ENCODE measurements at regions not wholly inside any gene's neighbourhood (a gene's known extent, or its start where the extent isn't known, plus 50 kb on each side); places are given as distances from the start of the nearest gene placed in this dataset.
"Not testable (repeated sequence)": the region's sequence is repeated elsewhere in the genome, so short reads cannot be mapped to it uniquely, and the experiment has no call there.

DNA sequence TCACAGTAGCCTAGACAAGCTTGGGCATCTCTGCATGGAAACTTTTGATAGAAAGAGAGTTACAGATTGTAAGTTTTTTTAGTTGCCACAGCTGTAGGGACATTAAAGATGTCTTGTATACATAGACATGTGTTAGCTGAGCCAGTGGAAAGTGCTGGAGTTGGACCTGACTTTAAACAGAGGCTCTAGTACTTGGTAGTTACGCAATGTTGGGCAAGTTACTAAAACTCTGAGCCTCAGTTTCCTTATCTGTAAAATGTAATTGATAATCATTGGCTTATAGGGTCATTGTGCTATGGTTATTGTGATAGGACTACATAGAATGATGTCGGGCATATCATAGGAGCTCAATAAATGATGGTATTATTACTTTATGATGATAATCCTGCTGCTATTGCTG lies 225.8 kb upstream of the CPHXL start:
- H3K9me2 ChIP-seq (replicated peaks; ENCODE audit: insufficient read depth, low read length) = no peaks in the 10 kb centered on the region
- H3K27me3 ChIP-seq (ENCODE audit: low read length) = no peaks in the 10 kb centered on the region
- no peak overlapping the region for H3K27ac ChIP-seq (ENCODE audit: low read length)
- no peaks in the 10 kb centered on the region for H4K20me1 ChIP-seq (ENCODE audit: insufficient read depth, low read depth, low read length)
- H3K4me2 ChIP-seq (ENCODE audit: low read depth, low read length, poor library complexity, severe bottlenecking) = no peak overlapping the region
- H3K9ac ChIP-seq (ENCODE audit: low read length) = no peak overlapping the region
- DNase-seq = no peak
- no peak overlapping the region for H3K4me3 ChIP-seq (ENCODE audit: low read length)
- no peak overlapping the region for H2AFZ ChIP-seq (ENCODE audit: low read length)
- no peaks in the 10 kb centered on the region for H3K36me3 ChIP-seq (ENCODE audit: insufficient read depth, low read length)
- no peaks in the 10 kb centered on the region for H3K4me1 ChIP-seq (ENCODE audit: low read length)
- H3K9me3 ChIP-seq (ENCODE audit: low read length) = no peaks in the 10 kb centered on the region
- no peaks in the 10 kb centered on the region for H3K79me2 ChIP-seq (ENCODE audit: low read length)

DNA sequence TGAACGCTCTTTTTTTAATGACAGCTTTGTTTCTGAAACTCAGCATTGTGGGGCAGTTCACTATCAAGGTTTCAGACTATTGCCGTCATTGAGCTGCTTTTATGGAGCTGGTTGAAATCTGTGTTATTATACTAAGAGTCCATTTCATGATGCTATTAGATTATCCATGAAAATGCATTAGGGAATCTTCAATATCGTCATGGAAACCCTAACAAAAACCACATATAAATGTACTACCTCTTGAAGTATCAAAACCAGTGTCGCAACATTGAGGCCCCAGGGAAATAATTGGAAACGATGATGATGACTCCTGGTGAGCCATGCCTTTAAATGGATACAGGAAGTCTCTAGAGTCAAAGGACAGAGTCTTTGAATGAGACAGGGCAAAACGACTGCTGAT lies 231.6 kb upstream of the CPHXL start:
- H3K4me1 ChIP-seq (ENCODE audit: low read length) = no peaks in the 10 kb centered on the region
- H3K79me2 ChIP-seq (ENCODE audit: low read length) = no peaks in the 10 kb centered on the region
- no peak overlapping the region for H3K4me3 ChIP-seq (ENCODE audit: low read length)
- no peak overlapping the region for H2AFZ ChIP-seq (ENCODE audit: low read length)
- no peak overlapping the region for H3K9ac ChIP-seq (ENCODE audit: low read length)
- H3K36me3 ChIP-seq (ENCODE audit: insufficient read depth, low read length) = no peaks in the 10 kb centered on the region
- H4K20me1 ChIP-seq (ENCODE audit: insufficient read depth, low read depth, low read length) = no peaks in the 10 kb centered on the region
- H3K9me3 ChIP-seq (ENCODE audit: low read length) = no peaks in the 10 kb centered on the region
- no peak overlapping the region for H3K27ac ChIP-seq (ENCODE audit: low read length)
- no peak for DNase-seq
- no peaks in the 10 kb centered on the region for H3K27me3 ChIP-seq (ENCODE audit: low read length)
- no peak overlapping the region for H3K4me2 ChIP-seq (ENCODE audit: low read depth, low read length, poor library complexity, severe bottlenecking)
- no peaks in the 10 kb centered on the region for H3K9me2 ChIP-seq (replicated peaks; ENCODE audit: insufficient read depth, low read length)

DNA sequence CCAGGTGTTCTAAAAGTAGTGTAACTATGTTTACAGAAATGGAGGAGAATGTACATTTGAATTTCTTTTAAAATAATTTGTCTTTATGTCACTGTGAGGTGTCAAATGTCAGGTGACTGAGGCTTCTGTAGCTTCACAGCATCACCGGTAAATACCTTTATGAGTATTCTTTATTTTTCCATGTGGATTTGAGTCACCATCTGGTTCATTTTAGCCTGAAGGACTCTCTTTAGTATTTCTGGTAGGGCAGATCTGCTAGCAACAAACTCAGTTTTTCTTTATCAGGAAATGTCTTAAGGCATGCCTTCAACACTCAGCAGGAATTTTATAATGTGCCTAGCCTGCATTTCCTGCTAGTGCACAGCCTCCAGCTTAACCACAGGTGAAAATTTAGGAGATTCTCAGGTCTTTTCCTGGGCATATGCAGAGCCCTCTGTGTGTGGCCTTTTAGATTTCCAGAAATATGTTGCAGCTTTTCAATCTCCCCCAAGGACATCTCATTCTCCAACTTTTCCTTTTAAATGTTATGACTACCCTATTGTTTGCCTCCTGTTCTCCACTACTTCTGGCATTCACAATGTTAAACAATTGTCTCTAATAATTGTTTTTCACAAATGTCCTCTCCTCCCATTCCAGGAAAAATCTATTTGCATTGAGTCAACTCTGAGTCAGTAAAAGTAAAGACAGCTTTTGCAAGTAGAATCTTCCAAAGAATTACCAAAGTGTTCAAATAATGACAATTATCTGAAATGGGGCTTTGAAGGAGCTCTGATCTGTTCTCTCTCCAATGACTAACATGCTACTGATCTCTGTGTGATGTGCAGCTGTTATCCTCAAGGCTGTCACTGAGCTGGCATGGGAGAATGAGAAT lies 239.4 kb upstream of the CPHXL start:
- Histone ChIP-seq H3K79me2 (ENCODE audit: low read length) (no peaks in the 10 kb centered on the region), H3K9me3 (ENCODE audit: low read length) (no peaks in the 10 kb centered on the region), H3K4me3 (ENCODE audit: low read length) (no peak overlapping the region), H2AFZ (ENCODE audit: low read length) (no peak overlapping the region), H3K36me3 (ENCODE audit: insufficient read depth, low read length) (no peaks in the 10 kb centered on the region), H3K4me2 (ENCODE audit: low read depth, low read length, poor library complexity, severe bottlenecking) (no peak overlapping the region), H3K27me3 (ENCODE audit: low read length) (no peaks in the 10 kb centered on the region), H3K9ac (ENCODE audit: low read length) (no peak overlapping the region), H4K20me1 (ENCODE audit: insufficient read depth, low read depth, low read length) (no peaks in the 10 kb centered on the region), H3K27ac (ENCODE audit: low read length) (no peak overlapping the region), H3K9me2 (replicated peaks; ENCODE audit: insufficient read depth, low read length) (no peaks in the 10 kb centered on the region), H3K4me1 (ENCODE audit: low read length) (no peaks in the 10 kb centered on the region)
- DNase-seq = no peak

- H3K4me3 ChIP-seq (ENCODE audit: low read length); H3K27ac ChIP-seq (ENCODE audit: low read length); DNase-seq; H3K9ac ChIP-seq (ENCODE audit: low read length); H3K4me1 ChIP-seq (ENCODE audit: low read length); H3K36me3 ChIP-seq (ENCODE audit: insufficient read depth, low read length); H4K20me1 ChIP-seq (ENCODE audit: insufficient read depth, low read depth, low read length); H3K9me2 ChIP-seq (replicated peaks; ENCODE audit: insufficient read depth, low read length); H3K9me3 ChIP-seq (ENCODE audit: low read length); H3K27me3 ChIP-seq (ENCODE audit: low read length); H2AFZ ChIP-seq (ENCODE audit: low read length); H3K79me2 ChIP-seq (ENCODE audit: low read length); H3K4me2 ChIP-seq (ENCODE audit: low read depth, low read length, poor library complexity, severe bottlenecking): not testable (repeated sequence)
These were observed 242.8 kb upstream of the CPHXL start for GRCh38 chr16:75969120-75969519.

- Histone ChIP-seq H3K9me2 (replicated peaks; ENCODE audit: insufficient read depth, low read length) (no peaks in the 10 kb centered on the region), H3K4me3 (ENCODE audit: low read length) (no peak overlapping the region), H3K4me2 (ENCODE audit: low read depth, low read length, poor library complexity, severe bottlenecking) (no peak overlapping the region), H3K9ac (ENCODE audit: low read length) (no peak overlapping the region), H3K79me2 (ENCODE audit: low read length) (no peaks in the 10 kb centered on the region), H2AFZ (ENCODE audit: low read length) (no peak overlapping the region), H3K4me1 (ENCODE audit: low read length) (no peaks in the 10 kb centered on the region), H4K20me1 (ENCODE audit: insufficient read depth, low read depth, low read length) (no peaks in the 10 kb centered on the region), H3K27me3 (ENCODE audit: low read length) (no peaks in the 10 kb centered on the region), H3K9me3 (ENCODE audit: low read length) (no peaks in the 10 kb centered on the region), H3K36me3 (ENCODE audit: insufficient read depth, low read length) (no peaks in the 10 kb centered on the region), H3K27ac (ENCODE audit: low read length) (no peak overlapping the region)
- no peak for DNase-seq
These were observed 245.0 kb upstream of the CPHXL start for GRCh38 chr16:75971334-75971733.

DNA sequence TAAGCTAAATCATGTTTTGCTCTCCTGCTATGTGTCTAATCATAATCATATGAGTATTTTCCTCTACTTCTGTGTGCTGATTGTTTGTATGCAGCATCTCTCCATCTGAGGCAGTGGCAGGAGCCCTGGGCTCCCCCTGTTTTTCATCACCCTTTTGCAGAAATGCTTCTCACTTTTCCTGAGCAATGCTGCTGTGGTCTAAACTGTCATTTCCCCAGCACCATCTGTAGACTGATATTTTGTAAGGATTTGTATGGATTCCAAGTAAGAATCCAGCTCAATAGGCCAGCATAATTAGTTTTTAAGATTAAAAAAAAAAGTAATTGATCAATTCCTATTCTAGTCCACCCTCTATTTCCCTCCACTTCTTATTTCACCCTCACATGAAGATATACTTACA lies 257.0 kb upstream of the CPHXL start:
- no peak overlapping the region for H3K4me2 ChIP-seq (ENCODE audit: low read depth, low read length, poor library complexity, severe bottlenecking)

DNA sequence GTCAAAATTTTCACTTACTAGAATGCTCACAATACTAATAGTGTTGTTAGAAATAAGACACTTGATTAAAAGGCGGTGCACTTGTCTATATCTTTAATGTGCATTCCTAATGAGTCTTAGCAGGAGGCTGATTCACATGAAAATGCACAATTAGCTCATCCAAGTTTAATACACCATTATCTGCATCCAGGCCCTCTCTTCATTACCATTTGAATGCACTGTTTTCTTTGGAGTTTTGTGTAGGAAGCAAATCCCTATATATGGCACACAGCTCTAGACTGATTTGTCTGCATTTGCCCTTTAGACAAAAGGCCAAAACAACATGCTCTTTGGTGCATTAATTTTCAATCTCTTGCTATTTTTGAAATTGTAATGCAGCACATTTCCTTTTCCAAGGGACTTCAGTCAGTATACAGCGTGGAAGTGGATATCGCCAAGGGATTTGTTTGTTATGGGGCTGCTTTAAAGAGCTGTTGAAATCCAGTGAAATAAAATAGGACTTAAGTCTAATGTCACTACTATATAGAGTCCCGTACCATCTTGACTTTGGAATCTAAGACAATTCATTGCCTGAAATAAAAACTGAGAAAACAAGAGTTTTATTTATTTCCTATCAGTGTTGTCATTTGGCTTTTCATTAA lies 257.6 kb upstream of the CPHXL start:
- H3K79me2 ChIP-seq (ENCODE audit: low read length) = no peaks in the 10 kb centered on the region
- H3K27me3 ChIP-seq (ENCODE audit: low read length) = no peaks in the 10 kb centered on the region
- H3K36me3 ChIP-seq (ENCODE audit: insufficient read depth, low read length) = no peaks in the 10 kb centered on the region
- H3K4me3 ChIP-seq (ENCODE audit: low read length) = no peak overlapping the region
- H3K4me2 ChIP-seq (ENCODE audit: low read depth, low read length, poor library complexity, severe bottlenecking) = no peak overlapping the region
- H4K20me1 ChIP-seq (ENCODE audit: insufficient read depth, low read depth, low read length) = no peaks in the 10 kb centered on the region
- H3K9me2 ChIP-seq (replicated peaks; ENCODE audit: insufficient read depth, low read length) = no peaks in the 10 kb centered on the region
- no peaks in the 10 kb centered on the region for H3K4me1 ChIP-seq (ENCODE audit: low read length)
- H2AFZ ChIP-seq (ENCODE audit: low read length) = no peak overlapping the region
- no peak overlapping the region for H3K27ac ChIP-seq (ENCODE audit: low read length)
- H3K9me3 ChIP-seq (ENCODE audit: low read length) = peaks cover 6% of the 10 kb centered on the region; the same call in 1 of the 2 replicates
- no peak overlapping the region for H3K9ac ChIP-seq (ENCODE audit: low read length)
- no peak for DNase-seq

More for the DNA sequence above, 257.0 kb upstream of the CPHXL start:
- no peaks in the 10 kb centered on the region for H3K9me2 ChIP-seq (replicated peaks; ENCODE audit: insufficient read depth, low read length)
- H3K9me3 ChIP-seq (ENCODE audit: low read length) = peaks cover 6% of the 10 kb centered on the region; the same call in 1 of the 2 replicates
- H3K4me3 ChIP-seq (ENCODE audit: low read length) = no peak overlapping the region
- no peaks in the 10 kb centered on the region for H3K36me3 ChIP-seq (ENCODE audit: insufficient read depth, low read length)
- no peak overlapping the region for H3K9ac ChIP-seq (ENCODE audit: low read length)
- H3K27me3 ChIP-seq (ENCODE audit: low read length) = no peaks in the 10 kb centered on the region
- DNase-seq = no peak
- no peak overlapping the region for H2AFZ ChIP-seq (ENCODE audit: low read length)
- no peaks in the 10 kb centered on the region for H3K4me1 ChIP-seq (ENCODE audit: low read length)
- H4K20me1 ChIP-seq (ENCODE audit: insufficient read depth, low read depth, low read length) = no peaks in the 10 kb centered on the region
- H3K79me2 ChIP-seq (ENCODE audit: low read length) = no peaks in the 10 kb centered on the region
- no peak overlapping the region for H3K27ac ChIP-seq (ENCODE audit: low read length)

GRCh38 chr16:75987323-75987722 lies 261.0 kb upstream of the CPHXL start:
- H3K9ac ChIP-seq (ENCODE audit: low read length) = no peak overlapping the region
- H3K27me3 ChIP-seq (ENCODE audit: low read length) = no peaks in the 10 kb centered on the region
- no peak overlapping the region for H3K4me2 ChIP-seq (ENCODE audit: low read depth, low read length, poor library complexity, severe bottlenecking)
- H3K79me2 ChIP-seq (ENCODE audit: low read length) = no peaks in the 10 kb centered on the region
- H3K9me2 ChIP-seq (replicated peaks; ENCODE audit: insufficient read depth, low read length) = no peaks in the 10 kb centered on the region
- no peak overlapping the region for H2AFZ ChIP-seq (ENCODE audit: low read length)
- no peak for DNase-seq
- H3K9me3 ChIP-seq (ENCODE audit: low read length) = peaks cover 6% of the 10 kb centered on the region; the same call in 1 of the 2 replicates
- H3K4me1 ChIP-seq (ENCODE audit: low read length) = no peaks in the 10 kb centered on the region
- no peak overlapping the region for H3K27ac ChIP-seq (ENCODE audit: low read length)
- no peak overlapping the region for H3K4me3 ChIP-seq (ENCODE audit: low read length)
- no peaks in the 10 kb centered on the region for H3K36me3 ChIP-seq (ENCODE audit: insufficient read depth, low read length)
- no peaks in the 10 kb centered on the region for H4K20me1 ChIP-seq (ENCODE audit: insufficient read depth, low read depth, low read length)
